Prostate gland (tissue), 2 donors: ENCODE measurements at regions not wholly inside any gene's neighbourhood (a gene's known extent, or its start where the extent isn't known, plus 50 kb on each side); places are given as distances from the start of the nearest gene placed in this dataset.

Source experiments
- POLR2A ChIP-seq: fragments of 450-650 bp; IDR thresholded peaks from one replicate; pipeline ENCODE4 v1.6.1; 2016; ENCODE audit warnings: antibody characterized with exemption, mild to moderate bottlenecking
- TF ChIP-seq, protein P1 (sequence below), 4 experiments: fragments of 200-600 bp in 2 of 4; fragments of 450-650 bp in 2 of 4; sonication (generic) in 2 of 4; IDR thresholded peaks; 1 replicate in 3 of 4; 2 replicates in 1 of 4; pipeline ENCODE4 v1.5.1; 2016 to 2019; ENCODE audit warnings: antibody characterized with exemption in 4 of 4, mild to moderate bottlenecking in 2 of 4, moderate library complexity in 2 of 4

- TF ChIP-seq, protein P1, sequence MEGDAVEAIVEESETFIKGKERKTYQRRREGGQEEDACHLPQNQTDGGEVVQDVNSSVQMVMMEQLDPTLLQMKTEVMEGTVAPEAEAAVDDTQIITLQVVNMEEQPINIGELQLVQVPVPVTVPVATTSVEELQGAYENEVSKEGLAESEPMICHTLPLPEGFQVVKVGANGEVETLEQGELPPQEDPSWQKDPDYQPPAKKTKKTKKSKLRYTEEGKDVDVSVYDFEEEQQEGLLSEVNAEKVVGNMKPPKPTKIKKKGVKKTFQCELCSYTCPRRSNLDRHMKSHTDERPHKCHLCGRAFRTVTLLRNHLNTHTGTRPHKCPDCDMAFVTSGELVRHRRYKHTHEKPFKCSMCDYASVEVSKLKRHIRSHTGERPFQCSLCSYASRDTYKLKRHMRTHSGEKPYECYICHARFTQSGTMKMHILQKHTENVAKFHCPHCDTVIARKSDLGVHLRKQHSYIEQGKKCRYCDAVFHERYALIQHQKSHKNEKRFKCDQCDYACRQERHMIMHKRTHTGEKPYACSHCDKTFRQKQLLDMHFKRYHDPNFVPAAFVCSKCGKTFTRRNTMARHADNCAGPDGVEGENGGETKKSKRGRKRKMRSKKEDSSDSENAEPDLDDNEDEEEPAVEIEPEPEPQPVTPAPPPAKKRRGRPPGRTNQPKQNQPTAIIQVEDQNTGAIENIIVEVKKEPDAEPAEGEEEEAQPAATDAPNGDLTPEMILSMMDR (IDR thresholded peaks at IDR 0.05): no peak
- TF ChIP-seq POLR2A: no peak
Measured at GRCh38 chr2:19472391-19472978, 114.1 kb upstream of the OSR1 start.
